CD4-positive, alpha-beta T cell treated with Interleukin-10 for 1 hour (primary cell): ENCODE measurements at regions not wholly inside any gene's neighbourhood (a gene's known extent, or its start where the extent isn't known, plus 50 kb on each side); places are given as distances from the start of the nearest gene placed in this dataset.

Experiments used
- DNase-seq: peaks from one replicate; pipeline ENCODE4 v3.0.0-alpha.2; 2020

DNA sequence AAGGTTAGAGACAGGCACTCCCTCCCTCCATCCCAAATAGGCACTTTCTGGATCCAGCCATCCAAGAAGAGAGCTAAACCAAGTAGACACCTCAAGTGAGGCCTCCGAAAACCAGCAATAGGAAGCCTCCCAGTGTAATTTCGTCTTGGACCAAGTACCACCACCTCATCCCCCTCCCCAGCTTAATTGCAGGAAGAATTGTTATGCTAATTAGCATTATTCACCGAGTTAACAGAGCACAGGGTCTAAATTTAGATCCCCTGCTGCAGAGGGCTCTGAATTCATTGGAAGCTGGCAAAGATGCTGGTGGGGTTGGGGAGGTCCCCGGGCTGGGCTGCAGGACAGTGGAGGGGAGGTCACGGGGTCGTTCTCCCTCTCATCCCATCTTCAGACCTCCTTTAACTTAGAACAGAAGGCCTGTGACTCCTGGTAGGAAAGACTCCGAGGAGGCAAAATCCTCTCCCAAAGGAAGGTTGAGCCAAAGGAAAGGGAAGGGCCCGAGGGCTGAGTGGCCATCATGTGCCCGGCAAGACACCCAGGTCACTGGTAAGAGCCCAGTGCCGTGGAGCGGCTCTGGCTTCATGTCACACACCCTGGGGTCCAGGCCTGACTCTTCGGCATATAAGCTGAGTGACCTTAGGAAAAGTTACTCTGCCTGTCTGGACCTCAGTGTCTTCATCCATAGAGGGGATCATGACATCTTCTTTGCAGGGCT, 209.2 kb upstream of the GRIK3 start:
- no peak for DNase-seq

DNA sequence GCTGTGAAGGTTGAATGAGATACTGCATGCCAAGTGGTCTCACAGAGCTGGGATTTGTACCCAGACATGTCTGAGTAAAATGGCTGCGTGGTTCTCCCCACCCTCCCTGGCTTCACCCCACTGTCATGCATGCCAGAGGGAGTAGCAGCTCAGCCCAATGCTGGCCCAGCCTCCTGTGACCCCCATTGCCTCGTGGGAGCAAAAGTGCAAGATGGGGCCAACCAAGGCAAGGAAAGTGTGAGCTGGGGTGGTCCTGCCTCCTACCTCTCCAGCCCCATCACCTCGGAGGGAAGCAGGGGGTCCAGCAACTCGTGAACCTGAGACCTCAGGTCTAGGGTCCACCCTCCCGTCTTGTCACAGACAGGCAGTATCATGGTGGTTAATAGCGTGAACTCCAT, 209.8 kb upstream of the GRIK3 start:
- no peak for DNase-seq

DNA sequence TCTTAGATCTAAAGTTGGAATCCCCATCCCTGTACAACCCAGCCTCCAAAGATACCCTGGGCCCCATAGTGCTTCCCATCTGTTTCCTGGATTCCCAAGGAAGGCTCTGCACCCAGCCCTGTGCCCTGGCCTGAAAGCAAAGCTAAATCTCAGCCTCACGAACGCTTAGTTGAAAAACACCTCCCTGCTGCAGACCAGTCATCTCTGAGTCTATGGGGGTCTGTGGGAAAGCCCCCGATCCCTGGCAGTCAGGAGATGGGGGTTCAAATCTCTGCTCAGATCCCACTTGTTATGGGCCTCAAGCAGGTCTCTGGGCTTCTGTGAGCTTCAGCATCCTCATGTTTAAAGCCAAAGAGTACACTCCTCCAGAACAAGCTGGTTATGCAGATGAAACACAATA, 210.5 kb upstream of the GRIK3 start:
- DNase-seq: no peak

DNA sequence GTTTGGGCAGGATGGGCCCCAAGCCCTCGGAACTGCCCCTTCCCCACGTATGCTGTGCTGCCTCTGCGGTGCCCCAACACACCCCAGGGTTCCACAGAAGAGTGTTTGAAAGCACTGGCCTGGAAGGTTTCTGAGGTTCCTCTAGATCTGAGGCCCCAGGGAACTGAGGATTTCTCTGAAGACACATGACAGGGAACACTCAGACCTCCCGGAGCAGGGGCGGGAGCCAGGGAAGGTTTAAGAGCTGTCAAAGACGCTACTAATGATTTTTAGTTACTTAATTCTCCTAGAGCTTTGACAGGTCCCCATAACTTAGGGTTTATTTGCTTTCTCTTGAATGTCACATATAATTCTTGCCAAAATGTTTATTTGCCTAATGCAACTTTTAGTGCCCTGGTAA, 212.3 kb upstream of the GRIK3 start:
- DNase-seq: no peak

DNA sequence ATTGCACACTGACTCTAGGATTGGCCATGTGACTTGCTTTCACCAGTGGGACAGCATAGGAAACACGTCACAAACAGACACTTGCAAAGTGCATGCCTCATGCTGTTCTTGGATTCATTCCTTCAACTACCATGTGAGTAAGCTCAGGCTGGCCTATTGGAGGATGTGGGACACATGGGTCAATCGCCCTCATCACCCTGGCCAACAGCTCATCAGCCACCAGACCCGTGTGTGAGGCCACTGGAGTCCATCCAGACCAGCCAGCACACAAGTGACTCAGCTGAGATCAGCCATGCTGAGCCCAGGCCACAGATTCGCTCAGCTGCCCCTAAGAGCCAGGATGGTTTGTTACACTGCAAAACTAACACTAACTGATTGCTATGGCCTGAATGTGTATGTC, 216.1 kb upstream of the GRIK3 start:
- DNase-seq: no peak

GRCh38 chr1:37255136-37255795, 219.1 kb upstream of the ZC3H12A start:
- DNase-seq: no peak

- no peak for DNase-seq
These were observed 218.5 kb upstream of the ZC3H12A start for GRCh38 chr1:37255868-37256267.

GRCh38 chr1:37257646-37258045, 216.7 kb upstream of the ZC3H12A start:
- DNase-seq: no peak

DNA sequence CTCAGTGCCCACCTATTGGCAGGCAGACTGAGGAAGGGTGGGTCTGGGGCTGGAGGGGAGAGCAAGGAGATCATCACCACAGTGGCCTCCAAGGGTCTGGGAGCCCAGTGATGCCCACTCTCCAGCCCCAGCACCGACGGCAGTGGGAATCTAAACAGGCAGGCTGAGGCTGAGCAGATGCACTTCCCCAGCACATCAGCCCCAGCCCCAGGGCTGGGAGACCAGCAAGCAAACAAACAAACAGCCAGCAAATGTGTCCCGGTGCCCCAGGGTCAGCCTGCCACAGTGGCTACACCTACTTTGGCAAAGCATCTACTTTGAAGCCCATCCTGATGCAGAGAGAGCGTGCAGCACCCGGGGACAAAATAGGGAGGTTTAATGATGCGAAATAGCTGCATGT, 216.3 kb upstream of the ZC3H12A start:
- DNase-seq: no peak

DNA sequence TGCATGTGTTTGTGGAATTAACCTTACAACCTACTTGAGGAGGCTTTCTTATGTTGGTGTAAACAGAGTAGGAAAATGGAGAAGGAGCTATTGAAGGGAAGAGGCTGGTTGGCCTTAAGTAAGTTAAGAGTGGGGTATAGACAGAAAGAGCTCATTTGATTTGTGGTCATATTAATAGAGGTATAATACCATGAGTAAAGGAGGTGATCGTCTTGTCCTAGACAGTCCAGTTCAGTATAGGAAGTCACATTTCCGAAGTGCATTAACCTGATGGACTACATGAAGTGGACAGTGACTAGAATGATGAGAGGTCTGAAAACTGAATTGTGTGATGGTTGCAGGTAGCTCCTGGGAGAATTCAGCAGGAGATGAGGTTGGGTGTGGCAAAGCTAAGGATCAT, 215.4 kb upstream of the ZC3H12A start:
- no peak for DNase-seq

DNA sequence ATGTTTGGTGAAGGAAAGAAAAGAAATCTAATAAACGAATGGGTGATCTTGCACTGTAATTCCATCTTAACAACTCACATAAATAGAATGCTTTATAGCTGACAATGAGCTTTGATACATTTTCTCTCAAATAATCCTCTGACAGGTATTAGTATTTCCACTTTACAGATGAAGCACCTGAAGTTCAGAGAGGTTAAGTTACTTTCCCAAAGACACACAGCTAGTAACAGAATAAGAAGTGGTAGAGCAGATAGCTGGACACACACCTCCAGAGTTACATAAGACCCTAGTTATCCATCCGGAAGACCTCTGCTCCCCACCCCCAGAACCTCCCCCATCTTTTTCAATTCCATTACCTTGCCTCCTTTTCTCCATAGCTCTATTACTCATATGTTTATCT, 213.3 kb upstream of the ZC3H12A start:
- no peak for DNase-seq

DNA sequence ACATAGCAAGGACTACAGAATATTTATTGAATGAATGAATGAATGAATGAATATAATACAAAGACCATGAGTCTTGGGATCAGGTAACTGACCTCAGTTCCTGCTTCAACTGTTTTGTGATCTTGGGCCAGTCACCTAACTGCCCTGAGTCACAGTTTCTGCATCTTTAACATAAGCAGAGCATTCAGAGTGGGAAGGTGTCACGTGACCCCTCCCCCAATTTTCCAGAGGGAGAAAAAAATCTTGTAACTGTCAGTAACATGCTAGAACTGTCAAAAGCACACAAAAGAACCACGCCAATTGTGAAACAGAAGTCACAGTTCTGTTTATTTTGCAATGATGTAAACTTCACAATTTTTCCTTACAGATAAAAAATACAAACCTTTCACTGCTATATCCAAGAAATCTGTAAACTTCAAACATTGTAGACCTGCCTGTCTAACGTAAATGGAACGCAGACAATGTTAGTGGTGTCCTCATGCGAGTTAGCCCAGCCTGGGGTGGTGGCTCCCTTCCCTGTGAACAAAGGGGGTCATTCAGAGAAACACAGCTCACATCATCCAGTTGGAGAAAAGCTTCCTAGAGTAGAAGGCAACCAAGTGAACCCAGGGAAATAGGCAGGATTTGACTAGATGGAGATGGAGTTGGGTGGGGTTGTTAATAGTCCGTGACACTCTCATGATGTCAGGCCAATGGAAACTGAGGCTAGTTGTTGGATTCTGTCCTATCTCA, 211.8 kb upstream of the ZC3H12A start:
- no peak for DNase-seq

- DNase-seq: no peak
These were observed 209.2 kb upstream of the ZC3H12A start for GRCh38 chr1:37265156-37265555.

DNA sequence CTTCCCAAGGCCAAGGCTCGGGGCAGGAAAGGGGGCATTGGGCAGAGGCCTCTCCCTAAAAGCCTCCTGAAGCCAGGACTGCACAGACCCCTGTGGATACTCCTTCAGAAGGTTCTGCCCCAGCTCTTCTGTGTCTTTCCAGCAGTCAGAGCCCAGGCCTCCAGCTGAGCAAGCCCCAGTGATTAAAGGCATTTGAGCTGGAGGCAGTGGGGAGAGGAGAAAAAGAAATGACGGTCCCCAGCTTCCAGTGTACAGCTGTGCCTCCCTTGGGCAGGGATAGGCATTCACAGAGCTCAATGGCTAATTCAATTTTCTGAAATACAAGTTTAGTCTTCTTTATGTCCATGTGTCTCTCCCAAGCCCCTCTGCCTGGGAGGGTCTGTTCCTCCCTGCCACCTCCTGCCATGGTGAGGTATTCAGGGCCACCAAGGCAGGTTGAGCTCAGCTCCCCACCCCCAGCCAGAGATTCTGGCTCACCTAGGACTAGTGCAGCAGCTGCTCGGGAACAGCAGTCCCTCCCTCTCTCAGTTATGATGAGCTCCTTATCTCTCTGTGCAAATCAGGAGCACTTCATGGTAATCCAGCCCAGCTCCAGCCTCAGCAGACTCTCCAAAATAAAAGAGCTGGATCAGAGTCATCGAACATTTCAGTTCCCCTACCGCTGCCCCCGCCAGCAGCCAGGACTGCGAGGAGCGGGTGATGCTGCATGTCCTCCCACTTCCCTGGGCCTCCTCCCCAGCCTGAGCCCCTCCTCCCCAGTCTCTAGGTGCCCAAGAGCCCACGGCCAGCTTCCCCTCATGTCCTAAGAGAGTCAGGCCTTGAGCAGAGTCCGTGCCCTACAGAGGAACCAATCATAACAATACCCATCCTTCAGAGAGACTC, 208.4 kb upstream of the ZC3H12A start:
- no peak for DNase-seq

DNA sequence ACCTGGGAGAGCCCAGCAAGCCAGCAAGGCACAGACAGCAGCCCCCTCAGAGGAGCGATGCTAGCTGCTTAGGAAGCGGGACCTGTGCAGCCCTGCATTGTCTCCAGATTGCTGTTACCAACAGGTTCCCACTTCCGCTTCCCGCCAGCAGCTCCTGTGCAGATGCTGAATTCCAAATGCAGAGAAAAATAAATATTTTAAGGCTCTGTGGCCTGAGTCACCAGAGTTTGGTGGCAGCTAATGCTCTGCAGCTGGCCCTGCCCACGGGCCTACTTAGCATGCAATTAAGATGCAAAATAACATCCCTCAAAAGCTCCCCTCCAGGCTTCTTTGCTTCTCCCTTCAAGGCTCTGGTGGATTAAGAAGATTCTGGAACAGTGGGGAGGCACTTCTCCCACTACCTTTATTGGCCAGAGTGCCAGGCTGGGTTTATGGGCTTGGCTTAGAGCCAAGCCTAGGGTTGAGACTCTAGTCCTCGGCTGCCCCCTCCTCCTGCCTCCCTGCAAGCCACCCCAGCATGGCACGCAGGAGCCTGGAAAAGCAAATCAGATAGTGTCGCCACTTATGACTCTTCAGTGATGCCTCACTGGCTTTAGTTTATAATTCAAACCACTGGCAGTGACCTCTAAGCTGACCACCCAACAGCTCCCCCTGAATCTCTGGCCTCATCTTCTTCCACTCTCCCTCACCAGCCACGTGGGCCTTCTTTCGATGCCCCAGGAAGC, 207.1 kb upstream of the ZC3H12A start:
- no peak for DNase-seq

DNA sequence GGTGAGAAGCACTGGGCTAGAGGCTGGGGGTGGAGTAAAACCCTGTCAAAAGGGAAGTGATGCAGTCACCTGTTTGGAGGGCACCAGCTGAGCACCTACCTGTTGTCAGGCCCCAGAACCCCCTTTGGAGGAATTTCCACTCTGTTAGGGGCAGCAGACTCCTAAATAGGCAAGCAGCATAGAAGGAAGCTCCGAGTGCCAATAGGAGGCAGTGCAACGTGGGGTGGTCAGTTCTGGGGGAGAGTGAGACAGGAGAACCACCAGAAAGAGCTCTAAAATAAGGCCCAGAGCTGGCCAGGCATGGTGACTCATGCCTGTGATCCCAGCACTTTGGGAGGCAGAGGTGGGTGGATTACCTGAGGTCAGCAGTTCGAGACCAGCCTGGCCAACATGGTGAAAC, 203.7 kb upstream of the ZC3H12A start:
- DNase-seq: no peak

- DNase-seq: no peak
These were observed 201.8 kb upstream of the ZC3H12A start for GRCh38 chr1:37272626-37273025.

DNA sequence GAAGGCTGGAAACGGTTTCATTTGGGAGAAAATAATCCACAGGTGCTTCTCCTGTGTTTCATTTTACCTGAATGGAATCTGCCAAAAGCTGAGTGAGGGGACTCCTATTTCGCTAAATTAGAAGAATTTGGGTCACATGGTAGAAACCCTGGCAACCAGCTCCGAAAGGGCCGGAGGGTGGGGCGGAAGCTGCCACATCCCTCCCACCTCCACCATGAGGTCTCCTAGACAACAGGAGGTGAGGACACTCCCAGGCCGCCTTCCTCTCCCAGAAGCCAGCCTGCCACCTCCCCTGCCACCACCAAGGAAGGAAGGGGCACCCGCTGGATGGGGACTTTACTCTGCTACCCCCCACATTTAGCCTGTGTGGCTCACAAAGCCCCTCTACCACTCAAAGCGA, 199.9 kb upstream of the ZC3H12A start:
- no peak for DNase-seq

DNA sequence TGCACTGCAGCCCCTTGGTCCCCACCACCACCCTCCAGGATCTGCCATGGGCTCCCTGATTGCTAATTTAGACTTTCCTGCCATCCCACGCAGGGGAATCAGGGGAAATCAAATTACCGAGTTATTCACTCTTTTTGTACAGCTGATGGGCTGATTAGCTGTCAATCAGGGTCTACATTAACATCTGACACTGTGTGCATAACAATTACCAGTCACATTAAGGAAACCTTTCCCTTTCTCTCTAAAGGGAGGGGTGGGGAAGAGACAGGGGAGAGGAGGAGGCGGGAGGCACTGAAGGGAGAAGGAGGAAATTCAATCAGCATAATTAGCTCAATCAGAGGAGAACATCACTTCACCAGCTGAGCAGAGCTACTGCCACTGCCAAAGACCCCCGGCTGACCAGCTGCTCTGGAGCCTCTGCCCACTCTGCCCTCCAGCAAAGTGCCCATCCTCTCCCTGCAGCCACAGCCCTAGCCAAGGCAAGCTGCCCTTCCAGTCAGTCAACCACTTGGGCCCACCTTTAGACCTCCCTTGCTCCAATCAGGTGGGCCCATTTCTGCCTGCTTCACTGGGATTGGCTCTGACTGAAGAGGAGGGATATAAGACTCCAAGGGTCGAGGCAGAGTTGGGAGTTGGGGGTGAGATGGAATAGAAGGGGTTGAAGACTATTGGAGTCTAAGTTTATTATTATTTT, 199.3 kb upstream of the ZC3H12A start:
- DNase-seq: no peak

DNA sequence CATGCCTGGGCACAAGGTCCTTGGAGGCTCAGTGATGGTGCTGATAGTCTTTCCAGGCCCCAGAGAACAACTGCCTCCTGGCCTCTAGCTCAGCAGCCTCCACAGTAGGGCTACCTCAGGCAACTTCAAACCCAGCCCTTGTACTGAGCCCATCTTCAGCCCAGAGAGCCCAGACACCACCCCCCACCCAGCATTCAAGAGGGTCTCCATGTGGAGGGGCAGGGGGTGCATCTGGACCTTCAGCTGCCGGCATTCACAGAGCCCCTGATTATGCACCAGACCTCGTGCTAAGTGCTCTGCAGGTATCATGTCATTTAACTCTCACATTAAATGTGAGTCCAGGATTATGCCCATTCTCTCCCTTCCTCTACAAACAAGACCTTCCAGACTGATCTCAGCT, 197.0 kb upstream of the ZC3H12A start:
- no peak for DNase-seq

GRCh38 chr1:37281354-37281753, 193.0 kb upstream of the ZC3H12A start:
- DNase-seq: no peak

GRCh38 chr1:37282764-37283163, 191.6 kb upstream of the ZC3H12A start:
- no peak for DNase-seq
